HUES48 (cell line): ENCODE measurements at regions not wholly inside any gene's neighbourhood (a gene's known extent, or its start where the extent isn't known, plus 50 kb on each side); places are given as distances from the start of the nearest gene placed in this dataset.

Experiments
- H3K27ac ChIP-seq: one replicate; pipeline ENCODE4 v1.7.0; 2013; ENCODE audit warnings: low read depth, low read length, inconsistent platforms
- H3K27me3 ChIP-seq: 2 replicates; pipeline ENCODE4 v1.6.1; 2013; ENCODE audit warnings: mild to moderate bottlenecking, low read length; ENCODE audit not compliant: control insufficient read depth, insufficient read depth
- H3K36me3 ChIP-seq: 2 replicates; pipeline ENCODE4 v1.6.1; 2013; ENCODE audit warnings: low read length; ENCODE audit not compliant: control insufficient read depth, insufficient read depth
- H3K4me1 ChIP-seq: 2 replicates; pipeline ENCODE4 v1.6.1; 2013; ENCODE audit warnings: mild to moderate bottlenecking, low read length; ENCODE audit not compliant: control insufficient read depth, insufficient read depth
- H3K4me3 ChIP-seq: 2 replicates; pipeline ENCODE4 v1.5.1; 2013; ENCODE audit warnings: mild to moderate bottlenecking, low read depth, low read length
- H3K9ac ChIP-seq: 2 replicates; pipeline ENCODE4 v1.6.1; 2013; ENCODE audit warnings: mild to moderate bottlenecking, low read depth, low read length, moderate library complexity
- H3K9me3 ChIP-seq: 2 replicates; pipeline ENCODE4 v1.6.1; 2013; ENCODE audit warnings: low read length; ENCODE audit not compliant: control insufficient read depth, insufficient read depth

- Histone ChIP-seq H3K9ac (peak overlapping the region; percentile 0; the same call in 1 of the 2 replicates), H3K4me1 (peaks cover 52% of the 10 kb centered on the region), H3K27me3 (no peaks in the 10 kb centered on the region), H3K9me3 (no peaks in the 10 kb centered on the region), H3K36me3 (no peaks in the 10 kb centered on the region), H3K4me3 (peak overlapping the region; percentile 84), H3K27ac (peak overlapping the region; percentile 88)
Observed at GRCh38 chr17:77372444-77373298, 231.9 kb downstream of the SEC14L1 start.

DNA sequence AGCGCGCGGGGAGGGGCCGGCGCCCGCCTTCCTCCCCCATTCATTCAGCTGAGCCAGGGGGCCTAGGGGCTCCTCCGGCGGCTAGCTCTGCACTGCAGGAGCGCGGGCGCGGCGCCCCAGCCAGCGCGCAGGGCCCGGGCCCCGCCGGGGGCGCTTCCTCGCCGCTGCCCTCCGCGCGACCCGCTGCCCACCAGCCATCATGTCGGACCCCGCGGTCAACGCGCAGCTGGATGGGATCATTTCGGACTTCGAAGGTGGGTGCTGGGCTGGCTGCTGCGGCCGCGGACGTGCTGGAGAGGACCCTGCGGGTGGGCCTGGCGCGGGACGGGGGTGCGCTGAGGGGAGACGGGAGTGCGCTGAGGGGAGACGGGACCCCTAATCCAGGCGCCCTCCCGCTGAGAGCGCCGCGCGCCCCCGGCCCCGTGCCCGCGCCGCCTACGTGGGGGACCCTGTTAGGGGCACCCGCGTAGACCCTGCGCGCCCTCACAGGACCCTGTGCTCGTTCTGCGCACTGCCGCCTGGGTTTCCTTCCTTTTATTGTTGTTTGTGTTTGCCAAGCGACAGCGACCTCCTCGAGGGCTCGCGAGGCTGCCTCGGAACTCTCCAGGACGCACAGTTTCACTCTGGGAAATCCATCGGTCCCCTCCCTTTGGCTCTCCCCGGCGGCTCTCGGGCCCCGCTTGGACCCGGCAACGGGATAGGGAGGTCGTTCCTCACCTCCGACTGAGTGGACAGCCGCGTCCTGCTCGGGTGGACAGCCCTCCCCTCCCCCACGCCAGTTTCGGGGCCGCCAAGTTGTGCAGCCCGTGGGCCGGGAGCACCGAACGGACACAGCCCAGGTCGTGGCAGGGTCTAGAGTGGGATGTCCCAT is 232.8 kb downstream of the SEC14L1 start:
- Histone ChIP-seq H3K9ac (peak overlapping the region; percentile 60; the same call in 1 of the 2 replicates), H3K36me3 (no peaks in the 10 kb centered on the region), H3K9me3 (no peaks in the 10 kb centered on the region), H3K4me1 (peaks cover 54% of the 10 kb centered on the region), H3K27me3 (no peaks in the 10 kb centered on the region), H3K27ac (peak overlapping the region; percentile 88), H3K4me3 (peak overlapping the region; percentile 84)

GRCh38 chr17:77374170-77374936 is 233.6 kb downstream of the SEC14L1 start:
- Histone ChIP-seq H3K27ac (peak overlapping the region; percentile 88), H3K27me3 (no peaks in the 10 kb centered on the region), H3K9ac (peak overlapping the region; percentile 60; the same call in 1 of the 2 replicates), H3K36me3 (no peaks in the 10 kb centered on the region), H3K4me1 (peaks cover 54% of the 10 kb centered on the region), H3K4me3 (peak overlapping the region; percentile 84), H3K9me3 (no peaks in the 10 kb centered on the region)

- Histone ChIP-seq H3K27ac (peak overlapping the region; percentile 88), H3K9ac (no peak overlapping the region), H3K9me3 (no peaks in the 10 kb centered on the region), H3K4me1 (peaks cover 54% of the 10 kb centered on the region), H3K4me3 (peak overlapping the region; percentile 84; the same call in 1 of the 2 replicates), H3K36me3 (no peaks in the 10 kb centered on the region), H3K27me3 (no peaks in the 10 kb centered on the region)
Observed at GRCh38 chr17:77375108-77375916, 234.5 kb downstream of the SEC14L1 start.

DNA sequence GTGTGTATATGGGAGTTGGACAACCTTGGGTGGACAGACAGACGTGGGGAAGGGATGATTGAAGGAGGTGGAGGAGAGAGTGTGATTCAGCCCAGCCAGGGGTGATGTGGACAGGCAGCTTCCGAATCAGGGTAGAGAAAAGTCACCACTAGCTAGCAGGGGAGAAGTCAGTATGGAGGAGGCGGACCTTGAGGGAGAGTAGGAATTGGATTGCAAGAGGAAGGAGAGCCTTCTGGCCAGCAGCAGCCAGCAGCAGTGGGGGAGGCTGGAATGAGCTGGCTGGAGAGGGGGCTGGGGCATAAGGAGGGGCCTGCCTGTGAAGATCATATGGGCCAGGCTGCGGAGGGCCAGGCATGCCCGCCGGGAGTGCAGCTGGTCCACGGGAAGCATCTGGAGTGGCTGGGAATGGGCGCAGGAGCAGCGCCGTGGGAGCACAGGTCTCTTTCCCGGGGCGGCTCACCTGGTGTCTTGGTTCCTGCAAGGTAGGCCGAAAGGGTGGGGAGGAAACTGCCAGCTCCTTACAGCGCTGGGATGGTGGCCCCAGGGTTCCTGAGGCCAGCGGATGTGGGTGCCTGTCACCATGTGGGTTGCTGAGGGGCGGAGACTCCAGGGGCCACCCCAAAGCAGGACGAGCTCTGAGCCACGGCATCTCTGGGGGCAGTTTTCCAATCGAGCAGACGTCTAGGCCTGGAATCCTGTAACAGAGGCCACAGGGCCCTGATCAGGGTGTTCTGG is 235.3 kb downstream of the SEC14L1 start:
- H3K27me3 ChIP-seq = no peaks in the 10 kb centered on the region
- H3K9me3 ChIP-seq = no peaks in the 10 kb centered on the region
- H3K27ac ChIP-seq = no peak overlapping the region
- peaks cover 57% of the 10 kb centered on the region for H3K4me1 ChIP-seq
- no peak overlapping the region for H3K4me3 ChIP-seq
- no peak overlapping the region for H3K9ac ChIP-seq
- H3K36me3 ChIP-seq = no peaks in the 10 kb centered on the region

- H3K4me3 ChIP-seq = no peak overlapping the region
- peaks cover 54% of the 10 kb centered on the region for H3K4me1 ChIP-seq
- H3K27ac ChIP-seq = no peak overlapping the region
- H3K27me3 ChIP-seq = no peaks in the 10 kb centered on the region
- H3K36me3 ChIP-seq = no peaks in the 10 kb centered on the region
- H3K9ac ChIP-seq = no peak overlapping the region
- H3K9me3 ChIP-seq = no peaks in the 10 kb centered on the region
Observed at GRCh38 chr17:77376795-77377709, 236.3 kb downstream of the SEC14L1 start.

GRCh38 chr17:77377710-77378235 is 237.0 kb downstream of the SEC14L1 start:
- H3K4me3 ChIP-seq = no peak overlapping the region
- H3K4me1 ChIP-seq = peaks cover 55% of the 10 kb centered on the region
- H3K27me3 ChIP-seq = no peaks in the 10 kb centered on the region
- no peaks in the 10 kb centered on the region for H3K36me3 ChIP-seq
- H3K27ac ChIP-seq = no peak overlapping the region
- no peaks in the 10 kb centered on the region for H3K9me3 ChIP-seq
- no peak overlapping the region for H3K9ac ChIP-seq

- Histone ChIP-seq H3K9ac (no peak overlapping the region), H3K4me1 (peaks cover 61% of the 10 kb centered on the region), H3K36me3 (no peaks in the 10 kb centered on the region), H3K27ac (no peak overlapping the region), H3K9me3 (no peaks in the 10 kb centered on the region), H3K4me3 (no peak overlapping the region), H3K27me3 (no peaks in the 10 kb centered on the region)
Observed at GRCh38 chr17:77378318-77379064, 237.7 kb downstream of the SEC14L1 start.
